ENCODE measurements at regions not wholly inside any gene's neighbourhood (a gene's known extent, or its start where the extent isn't known, plus 50 kb on each side); places are given as distances from the start of the nearest gene placed in this dataset.

DNA sequence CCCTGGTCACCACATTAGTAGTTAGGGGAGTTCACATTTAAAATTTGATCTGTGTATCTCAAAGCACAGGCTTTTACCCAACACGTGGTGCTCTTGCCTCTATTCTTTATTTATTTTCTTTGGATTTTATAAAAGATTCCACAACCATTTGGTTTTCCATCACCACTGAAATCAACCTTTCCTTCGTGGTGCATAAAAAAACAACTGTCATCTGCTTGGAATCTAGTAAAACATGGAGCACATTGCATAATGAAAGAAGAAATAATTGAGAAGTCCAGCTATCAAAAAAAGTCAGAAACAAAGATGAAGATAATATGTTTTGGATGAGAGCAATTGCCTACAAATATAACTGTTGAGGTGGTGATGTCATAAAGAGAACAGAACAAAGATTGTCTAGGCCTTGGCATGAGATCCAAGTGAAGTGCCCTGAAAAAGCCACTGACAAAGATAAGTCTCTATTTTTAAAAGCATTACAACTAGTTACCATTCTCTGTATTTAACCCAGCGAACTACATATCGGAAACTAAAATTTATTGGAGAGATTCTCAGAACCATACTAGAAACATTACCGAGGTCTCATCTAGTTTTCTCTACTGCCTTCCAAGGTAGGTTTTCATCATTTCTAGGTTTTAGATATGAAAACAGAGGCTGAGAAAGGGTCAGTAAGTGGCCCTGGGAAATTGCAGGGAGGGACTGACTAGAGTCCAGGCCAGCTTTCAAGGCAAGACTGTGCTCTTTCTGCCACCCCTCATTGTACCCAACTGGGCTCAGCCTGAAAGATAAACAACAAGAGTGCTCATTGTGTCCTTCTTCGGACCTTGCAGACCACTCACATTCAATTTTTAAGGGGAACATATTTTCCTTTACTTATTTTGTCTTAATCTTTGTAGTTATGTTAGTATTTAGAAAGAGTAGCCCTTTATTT lies 127.3 kb downstream of the MAD2L1 start:
- TF ChIP-seq, protein P1, sequence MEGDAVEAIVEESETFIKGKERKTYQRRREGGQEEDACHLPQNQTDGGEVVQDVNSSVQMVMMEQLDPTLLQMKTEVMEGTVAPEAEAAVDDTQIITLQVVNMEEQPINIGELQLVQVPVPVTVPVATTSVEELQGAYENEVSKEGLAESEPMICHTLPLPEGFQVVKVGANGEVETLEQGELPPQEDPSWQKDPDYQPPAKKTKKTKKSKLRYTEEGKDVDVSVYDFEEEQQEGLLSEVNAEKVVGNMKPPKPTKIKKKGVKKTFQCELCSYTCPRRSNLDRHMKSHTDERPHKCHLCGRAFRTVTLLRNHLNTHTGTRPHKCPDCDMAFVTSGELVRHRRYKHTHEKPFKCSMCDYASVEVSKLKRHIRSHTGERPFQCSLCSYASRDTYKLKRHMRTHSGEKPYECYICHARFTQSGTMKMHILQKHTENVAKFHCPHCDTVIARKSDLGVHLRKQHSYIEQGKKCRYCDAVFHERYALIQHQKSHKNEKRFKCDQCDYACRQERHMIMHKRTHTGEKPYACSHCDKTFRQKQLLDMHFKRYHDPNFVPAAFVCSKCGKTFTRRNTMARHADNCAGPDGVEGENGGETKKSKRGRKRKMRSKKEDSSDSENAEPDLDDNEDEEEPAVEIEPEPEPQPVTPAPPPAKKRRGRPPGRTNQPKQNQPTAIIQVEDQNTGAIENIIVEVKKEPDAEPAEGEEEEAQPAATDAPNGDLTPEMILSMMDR (conservative IDR thresholded peaks at IDR 0.05; ENCODE audit: low read length): no peak
- TF ChIP-seq EZH2phosphoT487 (IDR thresholded peaks at IDR 0.05; ENCODE audit: borderline replicate concordance): no peak
